HFFc6 (cell line): ENCODE measurements at regions not wholly inside any gene's neighbourhood (a gene's known extent, or its start where the extent isn't known, plus 50 kb on each side); places are given as distances from the start of the nearest gene placed in this dataset.

Experiments used
- DNase-seq: peaks from one replicate; pipeline ENCODE4 v3.0.0-alpha.2; 2018
- H3K27ac Mint-ChIP-seq: 2 replicates; pipeline ENCODE4 v1.8.0; 2020; ENCODE audit warnings: mild to moderate bottlenecking, mixed read lengths
- H3K27me3 Mint-ChIP-seq: 2 replicates; pipeline ENCODE4 v1.8.0; 2021; ENCODE audit warnings: mild to moderate bottlenecking, moderate library complexity, mixed read lengths; ENCODE audit not compliant: insufficient read depth
- H3K36me3 Mint-ChIP-seq: 2 replicates; pipeline ENCODE4 v1.8.0; 2021; ENCODE audit warnings: low read depth, mixed read lengths
- H3K4me1 Mint-ChIP-seq: 2 replicates; pipeline ENCODE4 v1.8.0; 2020; ENCODE audit warnings: low read depth, mixed read lengths
- H3K4me3 Mint-ChIP-seq: 2 replicates; pipeline ENCODE4 v1.8.0; 2020; ENCODE audit warnings: mild to moderate bottlenecking, moderate library complexity, mixed read lengths
- H3K9me3 Mint-ChIP-seq: 2 replicates; pipeline ENCODE4 v1.8.0; 2020; ENCODE audit warnings: mild to moderate bottlenecking, mixed read lengths
- TF ChIP-seq, protein P1 (sequence below): fragments of 200-600 bp; sonication (generic); IDR thresholded peaks from 2 replicates; pipeline ENCODE4 v1.5.0; 2021; ENCODE audit warnings: antibody characterized with exemption, mild to moderate bottlenecking

DNA sequence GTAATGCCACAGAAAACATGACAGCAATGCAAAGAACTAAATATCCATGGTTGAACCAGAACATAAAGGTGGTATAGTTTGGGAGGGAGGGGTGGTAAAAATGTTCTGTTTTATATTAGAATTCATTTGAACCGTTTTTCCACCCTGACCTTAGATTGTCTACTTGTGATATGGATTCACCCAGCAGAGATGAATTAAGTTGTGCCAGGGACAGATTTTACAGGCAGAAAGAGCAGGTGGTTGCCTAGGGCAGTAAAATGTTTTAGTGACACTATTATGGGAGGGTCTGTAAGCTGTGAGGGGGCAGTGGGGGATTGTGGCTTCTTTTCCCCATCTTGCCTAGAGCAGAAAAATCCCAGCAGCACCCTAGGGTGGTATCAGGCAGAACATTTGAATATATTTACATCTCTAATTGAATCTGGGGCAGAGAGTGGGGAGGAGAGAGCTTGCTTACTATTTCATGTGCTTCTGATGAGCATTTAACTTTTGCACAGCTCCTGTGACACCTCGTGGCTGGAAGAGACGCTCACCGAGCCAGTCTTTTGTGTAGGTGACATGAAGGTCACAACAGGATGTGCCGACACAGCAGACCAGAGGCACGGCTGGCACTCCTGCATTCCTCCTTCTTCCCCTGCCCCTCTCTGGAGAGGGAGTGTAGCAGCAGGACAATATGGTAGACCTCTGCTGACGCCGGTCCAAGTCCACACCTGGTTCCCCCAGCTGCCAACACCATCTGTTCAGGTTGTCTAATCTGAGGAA lies 452.3 kb downstream of the IRS2 start:
- DNase-seq: no peak
- TF ChIP-seq, protein P1, sequence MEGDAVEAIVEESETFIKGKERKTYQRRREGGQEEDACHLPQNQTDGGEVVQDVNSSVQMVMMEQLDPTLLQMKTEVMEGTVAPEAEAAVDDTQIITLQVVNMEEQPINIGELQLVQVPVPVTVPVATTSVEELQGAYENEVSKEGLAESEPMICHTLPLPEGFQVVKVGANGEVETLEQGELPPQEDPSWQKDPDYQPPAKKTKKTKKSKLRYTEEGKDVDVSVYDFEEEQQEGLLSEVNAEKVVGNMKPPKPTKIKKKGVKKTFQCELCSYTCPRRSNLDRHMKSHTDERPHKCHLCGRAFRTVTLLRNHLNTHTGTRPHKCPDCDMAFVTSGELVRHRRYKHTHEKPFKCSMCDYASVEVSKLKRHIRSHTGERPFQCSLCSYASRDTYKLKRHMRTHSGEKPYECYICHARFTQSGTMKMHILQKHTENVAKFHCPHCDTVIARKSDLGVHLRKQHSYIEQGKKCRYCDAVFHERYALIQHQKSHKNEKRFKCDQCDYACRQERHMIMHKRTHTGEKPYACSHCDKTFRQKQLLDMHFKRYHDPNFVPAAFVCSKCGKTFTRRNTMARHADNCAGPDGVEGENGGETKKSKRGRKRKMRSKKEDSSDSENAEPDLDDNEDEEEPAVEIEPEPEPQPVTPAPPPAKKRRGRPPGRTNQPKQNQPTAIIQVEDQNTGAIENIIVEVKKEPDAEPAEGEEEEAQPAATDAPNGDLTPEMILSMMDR: no peak
- H3K27me3 Mint-ChIP-seq: peaks cover 1% of the 10 kb centered on the region; the same call in 1 of the 2 replicates
- H3K27ac Mint-ChIP-seq: no peak overlapping the region
- H3K36me3 Mint-ChIP-seq: no peaks in the 10 kb centered on the region
- H3K4me3 Mint-ChIP-seq: no peak overlapping the region
- no peaks in the 10 kb centered on the region for H3K9me3 Mint-ChIP-seq
- H3K4me1 Mint-ChIP-seq: peaks cover 54% of the 10 kb centered on the region

DNA sequence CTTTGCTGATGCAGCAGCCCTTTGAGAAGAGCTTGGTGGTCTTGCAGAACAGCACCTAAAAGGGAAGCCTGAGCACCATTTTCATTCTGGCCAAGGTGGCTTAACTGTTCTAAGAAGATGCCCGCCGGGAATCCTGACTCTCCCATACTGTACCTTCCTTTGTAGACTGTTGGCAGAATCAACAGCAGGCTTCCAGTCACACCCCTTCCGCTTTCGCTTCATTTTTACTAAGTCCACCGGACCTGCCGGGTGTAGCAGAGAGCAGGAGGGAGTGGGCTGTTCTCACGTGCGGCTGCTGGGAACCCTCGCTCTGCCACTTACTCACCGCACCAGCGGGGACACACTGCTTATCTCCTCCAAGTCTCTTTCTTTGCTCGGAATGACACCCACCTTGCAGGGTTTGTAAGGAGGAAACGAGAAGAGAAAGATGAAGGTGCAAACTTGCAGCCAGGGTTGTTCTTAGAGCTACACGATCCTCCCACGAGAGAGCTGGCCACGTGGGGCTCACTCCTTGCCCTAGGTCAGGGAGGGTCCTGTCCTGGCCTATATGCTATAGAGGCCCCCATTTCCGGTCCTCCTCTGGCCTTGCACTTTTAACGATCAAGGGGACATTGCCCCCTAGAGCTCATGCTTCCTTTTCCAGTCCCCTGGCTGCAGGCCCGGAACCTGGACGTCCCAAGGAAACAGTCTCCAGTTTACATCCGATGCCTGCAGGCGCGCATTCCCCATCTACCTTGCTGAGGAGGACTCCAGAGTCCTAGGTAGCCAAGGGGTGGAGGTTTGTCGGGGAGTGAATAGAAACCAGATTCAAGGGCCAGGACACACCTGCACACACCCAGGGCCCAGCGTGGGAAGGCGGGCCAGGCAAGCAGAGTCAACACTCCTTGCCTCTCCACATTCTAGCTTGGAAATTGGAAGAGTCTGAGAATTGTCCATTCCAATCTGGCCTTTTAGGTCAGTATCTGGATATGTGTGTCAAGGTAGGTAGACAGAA lies 453.6 kb downstream of the IRS2 start:
- Mint-ChIP-seq H3K27me3 (peaks cover 3% of the 10 kb centered on the region), H3K9me3 (no peaks in the 10 kb centered on the region)

DNA sequence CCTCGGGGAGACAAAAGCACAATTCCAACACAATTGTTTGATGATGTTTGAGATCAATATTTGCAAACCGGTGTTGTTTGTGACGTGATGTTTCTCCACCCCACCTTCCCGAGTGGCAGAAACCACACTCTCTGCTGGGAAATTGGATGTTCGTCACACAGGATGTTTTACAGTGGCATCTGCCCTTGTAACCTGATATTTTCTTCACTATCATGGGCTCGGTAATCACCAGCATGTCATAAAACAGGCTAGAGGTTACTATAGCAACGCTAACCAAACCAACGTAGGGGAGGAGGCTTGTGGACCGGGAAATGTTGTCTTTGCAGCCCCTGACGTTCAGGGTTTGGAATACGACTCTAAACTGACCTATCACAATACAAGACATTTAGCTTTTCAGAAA lies 454.5 kb downstream of the IRS2 start:
- H3K27ac Mint-ChIP-seq: peak overlapping the region; percentile 73
- H3K9me3 Mint-ChIP-seq: no peaks in the 10 kb centered on the region
- H3K27me3 Mint-ChIP-seq: peaks cover 3% of the 10 kb centered on the region
- TF ChIP-seq, protein P1: no peak
- H3K4me1 Mint-ChIP-seq: peaks cover 39% of the 10 kb centered on the region
- DNase-seq: peak; percentile 85
- no peaks in the 10 kb centered on the region for H3K36me3 Mint-ChIP-seq
- peak overlapping the region; percentile 59; the same call in 1 of the 2 replicates for H3K4me3 Mint-ChIP-seq

More for the DNA sequence above, 453.6 kb downstream of the IRS2 start:
- H3K27ac Mint-ChIP-seq: peak overlapping the region; percentile 73
- peaks cover 48% of the 10 kb centered on the region for H3K4me1 Mint-ChIP-seq
- no peak for DNase-seq
- peak overlapping the region; percentile 59; the same call in 1 of the 2 replicates for H3K4me3 Mint-ChIP-seq
- TF ChIP-seq, protein P1: no peak
- no peaks in the 10 kb centered on the region for H3K36me3 Mint-ChIP-seq

DNA sequence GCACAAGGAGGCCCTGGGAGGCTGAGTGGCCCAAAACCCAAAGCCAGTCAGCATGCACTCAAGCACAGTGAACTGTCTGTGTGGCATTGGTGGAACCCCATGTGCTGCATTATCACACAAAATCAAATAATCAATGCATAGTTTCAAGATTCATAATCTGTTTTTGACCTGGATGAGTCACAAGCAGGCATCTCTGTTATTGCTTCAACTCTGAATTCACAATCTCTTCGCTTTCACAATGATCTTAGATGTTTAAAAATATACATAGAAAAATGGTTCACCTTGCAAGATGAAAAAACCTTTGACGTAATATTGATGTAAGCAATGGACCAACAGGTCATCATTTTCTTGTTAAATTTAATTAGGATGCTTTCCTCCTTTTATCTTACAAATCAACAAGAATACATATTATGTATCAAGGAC lies 455.4 kb downstream of the IRS2 start:
- Mint-ChIP-seq H3K4me3 (no peak overlapping the region), H3K9me3 (no peaks in the 10 kb centered on the region), H3K36me3 (no peaks in the 10 kb centered on the region), H3K27ac (peak overlapping the region; percentile 73), H3K4me1 (peaks cover 30% of the 10 kb centered on the region), H3K27me3 (peaks cover 3% of the 10 kb centered on the region)
- TF ChIP-seq, protein P1: no peak
- DNase-seq: peak; percentile 37

DNA sequence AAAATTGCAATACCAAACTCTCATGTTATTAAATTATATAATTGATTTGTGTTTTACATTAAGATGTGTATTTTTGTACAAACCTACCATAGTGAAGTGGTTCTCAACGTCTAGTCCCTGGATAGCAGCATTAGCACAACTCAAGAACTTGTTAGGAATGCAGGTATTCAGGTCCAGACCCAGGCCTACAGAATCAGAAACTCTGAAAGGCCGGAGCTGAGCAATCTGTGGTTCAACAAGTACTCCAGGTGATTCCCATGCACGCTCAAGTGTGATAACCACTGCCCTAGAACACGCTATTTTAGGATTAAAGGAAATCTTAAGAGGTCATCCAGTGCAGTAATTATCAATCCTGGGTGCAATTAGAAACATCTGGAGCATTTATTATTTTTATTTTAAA lies 456.3 kb downstream of the IRS2 start:
- Mint-ChIP-seq H3K4me1 (peaks cover 22% of the 10 kb centered on the region), H3K27ac (no peak overlapping the region), H3K9me3 (no peaks in the 10 kb centered on the region), H3K27me3 (peaks cover 3% of the 10 kb centered on the region), H3K36me3 (no peaks in the 10 kb centered on the region), H3K4me3 (no peak overlapping the region)
- DNase-seq: no peak
- TF ChIP-seq, protein P1: no peak
